AG09309 (cell line): ENCODE measurements at regions not wholly inside any gene's neighbourhood (a gene's known extent, or its start where the extent isn't known, plus 50 kb on each side); places are given as distances from the start of the nearest gene placed in this dataset.

Experiments
- DNase-seq: peaks from one replicate; pipeline ENCODE4 v3.0.0-alpha.2; 2010; ENCODE audit warnings: low read depth
- H3K4me3 ChIP-seq: 2 replicates; pipeline ENCODE4 v1.5.1; 2011; ENCODE audit warnings: mild to moderate bottlenecking, low read depth, low read length, moderate library complexity; ENCODE audit not compliant: control insufficient read depth
- TF ChIP-seq, protein P1 (sequence below): IDR thresholded peaks from 2 replicates; pipeline ENCODE4 v1.5.1; 2011; ENCODE audit warnings: mild to moderate bottlenecking, low read depth, low read length, inconsistent platforms; ENCODE audit not compliant: insufficient read depth, control insufficient read depth; ENCODE audit errors: missing control alignments

DNA sequence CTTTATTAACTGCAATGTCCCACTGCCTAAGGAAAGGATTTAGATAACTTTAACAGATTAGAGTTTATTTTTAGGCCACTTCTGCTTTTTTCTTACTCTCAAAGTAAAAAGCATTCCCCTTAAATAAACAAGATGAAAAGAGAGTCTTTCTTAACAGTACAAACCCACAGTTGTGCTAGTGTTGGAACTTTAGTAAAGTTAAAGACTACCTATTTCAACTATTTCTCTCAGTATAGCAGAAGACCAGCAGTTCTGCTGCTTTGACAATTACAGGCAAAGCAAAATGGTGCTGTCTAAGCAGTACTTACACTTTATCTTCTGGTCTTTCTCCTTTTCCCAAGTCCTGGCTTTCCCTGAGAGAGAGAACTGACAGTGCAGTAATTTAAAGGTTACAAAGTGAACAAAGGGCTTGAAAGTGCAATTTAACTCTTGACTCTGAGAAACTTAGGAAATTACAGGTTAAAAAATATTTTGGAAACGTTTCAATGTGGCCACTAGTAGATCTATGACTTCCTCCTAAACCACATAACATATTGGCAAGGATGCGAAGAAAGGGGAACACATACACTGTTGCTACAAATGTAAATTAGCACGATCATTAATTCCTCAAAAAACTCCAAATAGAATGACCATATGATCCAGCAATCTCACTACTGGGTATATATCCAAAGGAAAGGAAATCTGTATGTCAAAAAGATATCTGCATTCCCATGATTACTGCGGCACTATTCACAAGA lies 135.4 kb upstream of the POGK start:
- TF ChIP-seq, protein P1, sequence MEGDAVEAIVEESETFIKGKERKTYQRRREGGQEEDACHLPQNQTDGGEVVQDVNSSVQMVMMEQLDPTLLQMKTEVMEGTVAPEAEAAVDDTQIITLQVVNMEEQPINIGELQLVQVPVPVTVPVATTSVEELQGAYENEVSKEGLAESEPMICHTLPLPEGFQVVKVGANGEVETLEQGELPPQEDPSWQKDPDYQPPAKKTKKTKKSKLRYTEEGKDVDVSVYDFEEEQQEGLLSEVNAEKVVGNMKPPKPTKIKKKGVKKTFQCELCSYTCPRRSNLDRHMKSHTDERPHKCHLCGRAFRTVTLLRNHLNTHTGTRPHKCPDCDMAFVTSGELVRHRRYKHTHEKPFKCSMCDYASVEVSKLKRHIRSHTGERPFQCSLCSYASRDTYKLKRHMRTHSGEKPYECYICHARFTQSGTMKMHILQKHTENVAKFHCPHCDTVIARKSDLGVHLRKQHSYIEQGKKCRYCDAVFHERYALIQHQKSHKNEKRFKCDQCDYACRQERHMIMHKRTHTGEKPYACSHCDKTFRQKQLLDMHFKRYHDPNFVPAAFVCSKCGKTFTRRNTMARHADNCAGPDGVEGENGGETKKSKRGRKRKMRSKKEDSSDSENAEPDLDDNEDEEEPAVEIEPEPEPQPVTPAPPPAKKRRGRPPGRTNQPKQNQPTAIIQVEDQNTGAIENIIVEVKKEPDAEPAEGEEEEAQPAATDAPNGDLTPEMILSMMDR = no peak
- no peak overlapping the region for H3K4me3 ChIP-seq
- no peak for DNase-seq

DNA sequence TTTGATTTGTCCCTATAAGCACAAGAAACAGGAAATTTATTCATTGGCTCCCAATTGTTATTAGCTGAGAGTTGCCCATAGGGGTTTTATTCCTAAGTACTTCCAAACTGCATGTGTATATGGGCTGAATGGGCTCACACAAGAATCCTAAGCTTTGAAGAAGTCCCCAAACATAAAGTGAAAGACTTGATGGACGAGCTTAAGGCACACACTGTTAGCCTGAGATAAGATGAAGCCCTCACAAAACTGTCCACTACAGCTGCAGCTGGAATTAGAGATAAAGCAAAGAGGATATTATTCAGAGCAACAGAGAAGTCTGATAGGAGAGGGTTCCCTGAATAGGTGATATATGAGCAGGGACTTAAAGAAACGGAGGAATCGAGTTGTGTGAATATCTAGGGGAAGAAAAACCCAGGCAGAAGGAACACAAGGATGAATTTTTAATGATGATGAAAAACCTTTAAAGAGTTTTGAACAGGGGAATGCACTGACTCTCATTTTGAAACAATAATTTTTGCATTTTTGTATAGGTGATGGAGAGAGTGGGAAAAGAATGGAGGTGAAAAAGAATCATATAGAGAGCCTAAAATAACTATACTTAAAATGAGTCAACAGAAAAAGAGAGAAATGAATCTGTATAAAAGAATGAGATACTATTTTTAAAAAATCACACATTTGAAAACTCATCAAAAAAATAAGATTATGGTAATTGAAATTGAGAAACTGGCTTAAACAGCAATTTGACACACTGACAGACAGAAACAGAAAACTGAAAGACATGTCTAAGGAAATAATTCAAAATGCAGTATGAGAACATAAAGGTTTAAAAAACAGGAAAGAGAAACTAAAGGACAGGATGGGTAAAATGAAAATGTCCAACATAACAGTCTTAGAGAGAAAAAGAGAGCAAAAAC lies 133.6 kb upstream of the POGK start:
- H3K4me3 ChIP-seq = no peak overlapping the region
- no peak for DNase-seq
- TF ChIP-seq, protein P1 = no peak

DNA sequence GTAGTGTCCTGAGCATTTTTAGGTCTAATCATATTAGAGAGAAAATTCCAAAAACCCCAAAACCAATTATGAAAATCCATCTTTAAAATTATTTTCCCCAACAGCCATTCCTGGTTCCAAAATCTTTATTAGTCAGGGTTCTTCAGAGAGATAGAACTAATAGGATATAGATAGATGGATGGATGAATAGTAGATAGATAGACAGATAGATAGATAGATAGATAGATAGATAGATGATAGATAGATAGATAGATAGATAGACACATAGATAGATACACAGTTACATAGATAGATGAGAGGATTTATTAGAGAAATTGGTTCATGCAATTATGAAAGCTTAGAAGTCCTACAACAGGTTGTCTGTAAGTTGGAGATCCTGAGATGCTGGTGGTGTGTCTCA lies 122.7 kb upstream of the POGK start:
- TF ChIP-seq, protein P1 = no peak
- no peak for DNase-seq

DNA sequence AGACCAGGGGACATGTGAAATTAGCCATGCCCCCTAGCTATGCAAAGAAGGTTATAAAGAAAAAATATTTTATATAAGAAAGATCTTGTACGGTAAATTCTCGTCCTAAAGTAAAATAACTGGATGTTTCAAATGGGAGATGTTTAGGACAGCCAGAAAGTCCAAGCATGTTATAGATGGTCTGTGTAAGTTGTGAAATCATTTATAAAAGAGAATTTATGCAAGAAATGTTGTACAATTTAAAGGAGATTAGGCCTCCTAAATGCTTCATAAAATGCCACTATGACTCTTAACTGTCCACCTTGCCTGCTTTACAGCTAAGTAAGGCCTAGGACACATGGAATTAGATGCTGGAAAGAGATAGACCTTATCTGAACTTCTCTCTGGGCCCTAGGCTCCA lies 118.1 kb upstream of the POGK start:
- no peak overlapping the region for H3K4me3 ChIP-seq
- TF ChIP-seq, protein P1 = no peak
- DNase-seq = no peak

More for the DNA sequence above, 122.7 kb upstream of the POGK start:
- no peak overlapping the region for H3K4me3 ChIP-seq

DNA sequence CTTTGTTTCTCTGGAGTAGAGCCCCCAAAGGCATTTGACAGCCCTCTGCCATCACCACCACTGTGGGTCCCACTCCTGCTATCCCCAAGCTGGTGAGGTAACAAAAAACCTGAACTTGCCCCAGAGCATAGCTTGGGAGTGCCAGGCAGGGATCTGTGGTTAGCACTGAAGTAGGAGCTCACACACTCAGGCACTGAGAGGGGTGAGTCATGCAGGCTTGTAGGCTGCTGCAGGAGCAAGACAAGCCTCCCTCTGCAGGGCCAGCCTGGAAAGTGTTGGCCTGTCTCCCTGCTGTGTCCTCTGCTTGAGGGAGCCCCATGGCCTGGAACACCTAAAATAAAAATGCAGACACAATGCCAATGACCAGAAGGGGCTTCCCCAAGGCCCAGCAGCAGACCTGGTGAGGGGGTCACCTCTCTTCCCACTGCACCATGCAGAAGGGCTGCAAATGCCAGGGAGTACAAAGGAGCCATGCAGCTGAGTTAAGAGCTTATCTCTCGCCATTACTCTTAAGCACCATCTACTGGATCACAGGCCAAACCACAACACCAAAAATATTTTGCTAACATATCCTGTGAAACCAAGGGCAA lies 108.9 kb upstream of the POGK start:
- H3K4me3 ChIP-seq = no peak overlapping the region
- TF ChIP-seq, protein P1 = no peak
- no peak for DNase-seq

DNA sequence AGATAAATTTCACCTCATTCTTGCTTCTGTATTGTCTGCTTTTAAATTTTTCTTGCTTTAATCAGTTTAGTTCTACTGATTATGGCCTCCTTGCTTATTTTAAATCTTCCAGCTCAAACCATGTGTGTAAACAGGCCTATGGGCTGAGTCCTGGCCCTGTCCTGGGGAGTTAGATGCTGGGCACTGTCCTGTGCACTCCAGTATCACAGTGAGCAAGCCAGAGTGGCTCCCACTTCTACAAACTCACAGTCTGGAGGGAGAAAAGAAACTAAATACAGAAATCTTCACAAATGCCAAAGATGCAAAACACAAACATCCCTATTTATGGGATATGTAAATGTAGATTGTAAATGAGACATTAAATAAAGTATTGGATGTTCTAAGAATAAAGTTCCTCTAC lies 101.1 kb upstream of the POGK start:
- H3K4me3 ChIP-seq = no peak overlapping the region
- DNase-seq = no peak
- TF ChIP-seq, protein P1 = no peak
